Activated effector memory CD4-positive, alpha-beta T cell treated with anti-CD3 and anti-CD28 coated beads, Interleukin-2, amount 50 U/mL, for 16 hours (primary cell): ENCODE measurements at regions not wholly inside any gene's neighbourhood (a gene's known extent, or its start where the extent isn't known, plus 50 kb on each side); places are given as distances from the start of the nearest gene placed in this dataset.

ENCODE experiments used
- DNase-seq: peaks from one replicate; pipeline ENCODE4 v3.0.0-alpha.2; 2020

DNA sequence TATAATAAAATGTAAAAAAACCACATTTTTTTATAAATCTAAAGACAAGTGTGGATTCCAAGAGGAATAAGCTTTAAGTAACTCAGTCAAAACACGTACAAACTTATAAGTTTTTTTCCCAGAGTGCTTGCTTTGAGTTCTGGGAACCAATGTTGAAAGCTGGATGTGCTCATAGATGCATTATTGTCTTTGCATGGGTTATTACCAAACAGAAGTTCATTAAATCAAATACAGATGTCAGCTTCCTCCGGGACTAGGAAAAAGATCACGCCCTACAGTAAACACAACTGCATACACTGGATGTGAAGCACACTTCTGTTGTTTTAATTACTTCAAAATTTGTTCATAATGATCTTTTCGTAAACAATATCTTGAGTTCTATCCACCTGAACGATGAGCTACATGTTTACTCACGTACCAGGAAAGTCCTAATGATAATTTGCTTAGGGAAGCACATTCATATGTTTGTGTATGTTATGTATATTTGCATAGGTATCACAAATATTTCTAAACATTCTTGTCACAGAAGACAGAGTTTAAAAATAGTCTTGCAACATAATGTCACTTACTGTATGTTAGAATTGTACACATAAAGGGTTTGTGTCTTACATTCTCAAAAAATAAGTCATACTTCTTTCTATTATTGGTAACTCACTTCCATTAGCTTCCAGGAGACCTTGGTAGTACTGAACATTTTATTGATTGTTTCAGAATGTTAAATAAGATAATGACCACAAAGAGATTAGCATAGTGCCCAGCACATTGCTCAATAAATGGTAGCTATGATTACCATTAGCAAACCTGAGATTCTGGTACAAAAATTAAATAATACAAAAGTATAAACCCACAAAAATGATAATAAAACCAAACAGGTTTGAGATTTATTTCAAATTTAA, 427.4 kb downstream of the CETN3 start:
- no peak for DNase-seq

DNA sequence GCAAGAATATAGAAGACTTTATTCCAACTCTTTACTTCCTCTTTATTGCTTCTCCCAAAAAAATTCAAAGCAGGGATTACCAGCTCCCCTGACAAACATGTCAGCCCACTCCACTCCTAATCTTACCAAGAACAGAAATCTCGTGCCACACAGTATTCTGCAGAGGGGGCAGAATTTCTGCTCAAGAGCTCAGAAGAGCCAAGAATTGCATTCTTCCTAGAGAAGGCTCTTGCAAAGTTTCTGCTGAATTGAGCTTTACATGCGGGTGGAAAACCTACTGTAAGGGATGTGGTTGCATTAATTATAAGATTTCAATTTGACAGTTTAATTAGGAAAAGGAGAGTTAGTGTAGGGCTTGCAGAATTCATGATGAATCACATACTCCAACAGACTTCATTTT, 428.5 kb downstream of the CETN3 start:
- DNase-seq, result no peak

DNA sequence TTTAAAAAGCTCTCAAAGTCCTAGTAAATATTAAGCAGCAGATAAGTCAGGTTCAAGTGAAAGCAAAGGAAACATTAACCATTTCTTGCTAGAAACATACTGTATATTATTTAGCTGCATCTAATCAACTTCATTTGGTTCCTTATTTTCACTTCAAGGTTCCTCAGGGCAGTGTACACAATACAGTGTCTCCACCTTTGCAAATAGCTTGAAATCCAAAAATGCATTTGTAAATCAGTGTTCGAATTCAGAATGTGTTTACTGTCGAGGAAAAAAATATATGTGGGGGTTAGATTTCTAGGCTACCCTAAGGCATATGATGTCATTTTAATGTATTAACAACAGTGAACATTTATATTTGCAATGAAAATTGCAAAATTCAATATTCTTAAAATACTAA, 436.0 kb downstream of the CETN3 start:
- no peak for DNase-seq

DNA sequence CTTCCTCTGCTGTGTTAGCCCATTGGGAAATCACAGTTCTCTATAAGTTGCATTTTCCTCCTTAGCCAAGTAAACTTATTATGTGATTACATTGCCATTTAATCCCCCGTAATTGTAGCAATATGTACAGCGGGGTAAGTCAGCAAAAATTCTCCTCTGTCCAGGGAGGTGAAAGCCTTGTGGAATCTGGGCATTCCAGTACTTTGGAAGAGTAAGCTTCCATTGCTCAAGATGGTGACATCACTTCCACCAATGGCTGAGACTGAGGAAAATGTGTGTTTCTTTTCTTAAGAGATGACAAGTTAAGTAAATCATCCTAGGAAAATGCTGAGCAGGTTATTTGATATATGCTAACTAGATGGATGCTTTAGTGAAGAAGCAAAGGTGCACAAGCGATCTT, 436.7 kb downstream of the CETN3 start:
- no peak for DNase-seq

DNA sequence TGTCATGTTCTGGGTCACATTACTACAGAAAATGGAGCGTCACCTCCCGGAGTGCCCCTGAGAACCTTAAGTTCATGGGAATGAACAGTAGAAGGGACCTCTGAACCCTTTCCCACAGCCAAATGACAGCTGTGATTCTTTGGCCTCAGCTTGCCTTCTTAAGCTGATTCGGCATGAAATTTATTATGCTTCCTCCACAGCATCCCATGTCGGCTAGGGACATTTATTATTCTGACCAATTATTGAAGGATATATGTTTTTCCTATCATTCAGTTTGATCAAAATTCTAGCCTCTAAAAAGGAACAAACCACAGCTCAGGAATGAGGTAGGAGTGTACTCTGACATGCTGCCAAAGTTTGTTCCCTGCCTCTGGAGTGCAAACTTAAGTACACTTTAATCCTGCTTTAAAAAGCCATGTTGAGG, 440.6 kb downstream of the CETN3 start:
- DNase-seq, result no peak

DNA sequence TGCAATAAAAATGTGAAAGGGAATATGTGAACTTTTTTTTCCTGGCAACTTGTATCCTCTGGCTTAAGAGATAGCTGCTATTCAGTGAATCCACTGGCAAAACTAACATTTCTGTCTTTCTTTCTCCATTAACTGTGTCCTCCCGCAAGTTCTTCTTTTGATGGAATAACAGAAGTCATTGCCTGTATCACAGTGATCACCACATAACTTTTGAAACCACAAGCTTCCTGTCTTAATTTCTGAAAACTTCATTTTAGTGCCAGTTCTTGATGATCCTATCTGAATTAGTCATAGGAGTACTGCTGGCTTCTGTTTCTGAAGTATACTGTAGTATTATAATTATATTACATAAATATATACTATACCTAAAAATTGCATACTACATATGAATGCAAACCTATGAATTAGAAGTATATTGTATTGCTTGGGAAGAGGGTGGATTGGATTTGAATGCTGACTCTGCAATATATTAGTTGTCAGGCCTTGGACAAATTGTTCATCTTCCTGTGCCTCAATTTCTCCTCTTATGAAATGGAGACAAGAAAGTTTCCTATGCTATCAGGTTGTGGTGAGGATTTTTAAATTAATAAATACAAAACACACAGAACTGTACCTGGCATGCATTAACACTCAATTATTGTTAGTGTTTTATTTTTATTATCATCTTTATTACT, 441.6 kb downstream of the CETN3 start:
- no peak for DNase-seq

DNA sequence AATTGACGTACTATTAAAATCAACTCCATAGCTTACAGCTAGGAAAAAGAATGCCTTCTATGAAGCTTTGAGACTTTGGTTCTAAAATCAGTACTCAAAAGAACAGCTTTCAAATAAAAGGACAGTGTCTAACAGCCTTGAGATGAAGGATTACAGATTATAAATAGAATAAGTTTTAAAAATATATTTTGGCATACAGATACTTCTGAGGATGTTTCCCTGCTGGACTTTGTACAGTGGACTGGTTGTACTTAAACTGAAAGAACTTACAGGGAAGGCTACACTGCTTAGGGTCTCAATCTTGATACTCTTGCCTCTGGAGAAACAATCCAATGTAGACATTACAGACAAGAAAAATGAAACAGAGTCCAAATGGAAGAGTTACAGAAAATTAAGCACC, 452.7 kb downstream of the CETN3 start:
- no peak for DNase-seq

- no peak for DNase-seq
Measured at GRCh38 chr5:89954916-89955315, 454.6 kb downstream of the CETN3 start.

GRCh38 chr5:89951876-89952275, 457.7 kb downstream of the CETN3 start:
- DNase-seq, result no peak

GRCh38 chr5:89950234-89950633, 459.3 kb downstream of the CETN3 start:
- DNase-seq, result no peak

DNA sequence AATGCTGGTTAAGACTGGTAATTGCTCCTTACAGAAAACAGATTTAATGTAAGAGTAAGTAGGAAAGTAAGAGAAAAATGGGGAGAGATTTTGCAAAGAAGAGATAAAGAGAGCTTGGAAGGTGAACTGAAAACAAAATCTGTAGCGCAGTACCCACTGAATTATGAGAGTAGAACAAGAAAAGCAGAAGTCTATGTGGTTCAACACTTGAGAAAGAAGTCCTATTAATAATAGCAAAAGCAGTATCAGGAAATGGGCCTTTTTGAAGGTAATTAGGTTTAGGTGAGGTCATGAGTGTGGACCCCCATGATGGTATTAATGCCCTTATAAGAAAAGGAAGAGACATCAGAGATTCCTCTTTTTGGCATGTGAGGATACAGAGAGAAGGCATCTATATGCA, 460.6 kb downstream of the CETN3 start:
- DNase-seq, result no peak

DNA sequence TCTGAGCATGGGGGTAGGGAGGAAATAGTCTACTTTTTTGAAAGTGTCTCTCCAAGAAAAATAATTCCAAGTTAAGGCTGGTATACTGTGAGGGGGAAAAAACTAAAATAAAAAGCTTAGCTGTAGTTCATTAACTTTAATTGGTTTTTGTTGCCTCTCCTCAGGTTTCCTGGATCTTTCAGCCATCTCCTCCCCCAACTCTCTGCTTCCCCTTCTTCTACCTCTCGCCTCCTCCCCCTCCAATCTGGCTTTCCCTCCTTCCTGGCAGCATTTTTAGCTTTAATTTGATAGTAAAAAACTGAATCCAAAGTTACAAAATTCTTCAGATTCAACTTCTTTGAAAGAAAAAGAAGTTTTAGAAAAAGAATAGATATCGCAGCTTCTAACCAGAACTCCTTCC, 462.6 kb downstream of the CETN3 start:
- no peak for DNase-seq

DNA sequence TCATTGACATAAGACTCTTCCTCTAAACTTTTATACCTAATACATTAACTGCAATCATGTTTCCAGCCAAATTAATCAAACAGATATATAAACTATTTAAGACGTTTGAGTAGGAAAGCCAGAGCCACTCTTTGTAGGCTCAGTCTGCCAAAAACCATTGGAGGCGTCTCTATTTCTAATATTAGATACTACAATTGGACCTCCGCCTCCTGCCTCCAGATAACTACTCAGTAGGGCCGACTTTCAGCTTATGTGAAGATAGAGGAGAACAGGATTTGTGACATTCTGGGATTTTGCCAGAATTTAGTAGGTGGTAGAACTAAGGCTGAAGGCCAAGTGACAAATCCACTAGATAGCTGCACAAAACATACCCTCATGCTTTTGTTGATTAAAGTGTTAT, 463.0 kb downstream of the CETN3 start:
- DNase-seq, result no peak

GRCh38 chr5:89942171-89942570, 467.4 kb downstream of the CETN3 start:
- no peak for DNase-seq

GRCh38 chr5:89936576-89936975, 473.0 kb downstream of the CETN3 start:
- no peak for DNase-seq

- DNase-seq, result no peak
Measured at GRCh38 chr5:89934069-89934468, 475.5 kb downstream of the CETN3 start.

GRCh38 chr5:89932771-89933181, 476.8 kb downstream of the CETN3 start:
- DNase-seq, result no peak

DNA sequence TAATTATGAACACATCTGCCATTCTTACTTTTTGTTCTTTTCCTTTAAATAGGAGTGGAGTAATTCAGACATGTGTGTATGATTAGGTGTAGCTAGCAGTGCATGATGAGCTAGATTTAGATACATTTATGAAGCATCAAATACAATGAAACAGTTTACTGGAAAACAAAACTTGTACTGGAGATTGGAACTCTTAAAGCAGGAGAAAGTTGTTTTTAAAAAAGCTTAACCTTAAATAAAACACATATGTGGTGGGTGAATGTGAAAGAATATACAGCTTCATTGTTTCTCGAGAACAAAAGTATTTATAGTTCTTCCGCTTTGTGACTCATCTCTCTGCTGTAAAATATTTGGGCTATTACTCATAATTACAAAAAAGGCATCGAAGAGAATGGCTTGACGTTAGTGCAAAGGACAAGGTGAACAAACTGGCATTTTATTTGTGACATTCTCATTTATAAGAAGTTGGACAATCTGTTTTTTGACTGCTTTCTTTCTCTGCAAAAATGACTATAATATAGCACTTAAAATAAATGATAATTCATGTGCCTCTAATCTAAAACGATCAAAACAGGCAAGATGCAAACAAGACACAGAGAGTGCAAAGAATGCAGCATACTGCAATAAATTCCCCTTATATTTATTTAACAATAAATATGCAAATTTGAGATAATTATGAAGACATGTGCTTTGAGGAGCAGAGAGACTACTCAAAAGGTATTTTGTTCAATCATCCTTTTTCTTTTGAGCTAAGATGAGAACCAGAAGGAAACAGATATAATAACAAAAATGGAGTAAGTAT, 478.8 kb downstream of the CETN3 start:
- DNase-seq, result no peak

GRCh38 chr5:89929834-89930233, 479.7 kb downstream of the CETN3 start:
- no peak for DNase-seq

DNA sequence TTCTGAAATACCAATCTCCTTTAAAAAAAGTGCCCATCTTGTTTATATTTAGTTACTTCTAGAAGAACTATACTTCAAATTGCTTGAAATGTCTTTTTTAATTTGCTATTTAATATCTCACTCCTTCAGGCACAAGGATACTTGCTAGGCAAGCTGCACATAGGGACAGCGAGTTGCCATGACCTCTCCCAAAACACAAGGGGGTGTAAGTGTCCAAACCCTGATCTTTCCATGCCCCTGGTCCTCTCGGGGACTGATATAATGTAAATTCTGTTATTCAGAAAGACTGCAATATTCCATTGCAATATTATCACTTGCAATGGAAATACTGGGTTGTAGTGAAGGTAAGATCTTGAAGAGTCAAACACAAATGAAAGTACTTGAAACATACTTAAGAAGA, 480.4 kb downstream of the CETN3 start:
- no peak for DNase-seq

- no peak for DNase-seq
Measured at GRCh38 chr5:89922161-89922560, 487.4 kb downstream of the CETN3 start.

DNA sequence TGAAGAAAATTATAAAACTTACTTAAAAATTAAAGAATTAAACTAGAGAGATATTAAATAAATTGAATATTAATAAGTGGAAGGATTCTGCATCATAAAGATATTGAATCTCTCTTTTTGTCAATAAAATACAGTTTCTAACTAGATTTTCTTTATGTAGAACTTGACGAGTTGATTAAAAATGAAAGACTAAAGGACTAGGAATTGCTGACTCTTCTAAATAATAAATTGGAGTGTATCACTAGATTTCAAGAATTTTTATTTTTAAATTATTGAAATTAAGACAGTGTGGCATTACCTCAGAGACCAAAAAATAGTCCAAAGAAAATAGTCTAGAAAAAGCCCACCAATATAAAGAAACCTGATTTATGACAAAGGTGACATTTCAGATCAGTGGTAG, 492.4 kb downstream of the CETN3 start:
- no peak for DNase-seq

DNA sequence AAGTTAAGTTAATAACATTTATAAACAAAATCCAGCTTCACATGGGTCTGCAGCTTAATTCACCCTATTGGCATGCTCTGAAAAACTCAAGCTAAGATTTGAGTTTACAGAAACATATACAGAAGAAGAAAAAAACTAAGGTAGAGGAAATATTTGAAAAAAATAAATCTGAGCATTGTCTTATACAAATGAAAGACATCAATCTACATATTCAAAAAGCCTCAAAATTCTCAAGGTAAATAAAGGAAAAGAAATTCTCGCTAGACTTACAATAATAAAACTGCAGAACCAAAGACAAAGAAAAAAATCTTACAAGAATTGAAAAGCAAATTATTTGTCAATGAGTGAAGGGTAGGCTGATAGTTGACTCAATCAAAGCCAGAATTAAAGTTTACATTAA, 493.4 kb downstream of the CETN3 start:
- DNase-seq, result no peak

GRCh38 chr5:89908876-89909275, 500.7 kb downstream of the CETN3 start:
- no peak for DNase-seq
